HG03439 (cell line): ENCODE measurements at regions not wholly inside any gene's neighbourhood (a gene's known extent, or its start where the extent isn't known, plus 50 kb on each side); places are given as distances from the start of the nearest gene placed in this dataset.

Experiments
- ATAC-seq: cut with Tn5 transposase; IDR thresholded peaks from one replicate; pipeline ENCODE4 v1.9.1; 2021; ENCODE audit warnings: mild to moderate bottlenecking, moderate library complexity; ENCODE audit not compliant: unreplicated experiment

- ATAC-seq = no peak
Measured at GRCh38 chr3:43783987-43784639, 93.4 kb downstream of the ABHD5 start.

GRCh38 chr3:43784640-43785011, 93.9 kb downstream of the ABHD5 start:
- ATAC-seq = no peak

GRCh38 chr3:43785551-43785950, 94.8 kb downstream of the ABHD5 start:
- no peak for ATAC-seq

GRCh38 chr3:43786102-43786501, 95.4 kb downstream of the ABHD5 start:
- no peak for ATAC-seq

GRCh38 chr3:43786526-43787305, 96.0 kb downstream of the ABHD5 start:
- no peak for ATAC-seq

GRCh38 chr3:43787330-43787729, 96.6 kb downstream of the ABHD5 start:
- ATAC-seq = no peak

GRCh38 chr3:43789028-43789427, 98.3 kb downstream of the ABHD5 start:
- ATAC-seq = no peak

- ATAC-seq = no peak
Measured at GRCh38 chr3:43790060-43790459, 99.3 kb downstream of the ABHD5 start.

GRCh38 chr3:43790476-43790875, 99.7 kb downstream of the ABHD5 start:
- no peak for ATAC-seq

GRCh38 chr3:43791246-43791645, 100.5 kb downstream of the ABHD5 start:
- ATAC-seq = no peak

- no peak for ATAC-seq
Measured at GRCh38 chr3:43792904-43793303, 102.2 kb downstream of the ABHD5 start.

GRCh38 chr3:43793648-43794372, 103.1 kb downstream of the ABHD5 start:
- no peak for ATAC-seq

GRCh38 chr3:43794776-43795175, 104.0 kb downstream of the ABHD5 start:
- no peak for ATAC-seq

GRCh38 chr3:43795491-43795890, 104.8 kb downstream of the ABHD5 start:
- ATAC-seq = no peak

- no peak for ATAC-seq
Measured at GRCh38 chr3:43796041-43796596, 105.4 kb downstream of the ABHD5 start.

- ATAC-seq = no peak
Measured at GRCh38 chr3:43797794-43798193, 107.1 kb downstream of the ABHD5 start.

- no peak for ATAC-seq
Measured at GRCh38 chr3:43810797-43811196, 120.1 kb downstream of the ABHD5 start.

GRCh38 chr3:43814461-43814860, 123.7 kb downstream of the ABHD5 start:
- no peak for ATAC-seq

- no peak for ATAC-seq
Measured at GRCh38 chr3:43816372-43816771, 125.6 kb downstream of the ABHD5 start.

GRCh38 chr3:43817064-43817463, 126.3 kb downstream of the ABHD5 start:
- ATAC-seq = no peak

- ATAC-seq = no peak
Measured at GRCh38 chr3:43817825-43818224, 127.1 kb downstream of the ABHD5 start.

GRCh38 chr3:43818229-43818628, 127.5 kb downstream of the ABHD5 start:
- no peak for ATAC-seq
